Glomerular visceral epithelial cell (primary cell): ENCODE measurements at regions not wholly inside any gene's neighbourhood (a gene's known extent, or its start where the extent isn't known, plus 50 kb on each side); places are given as distances from the start of the nearest gene placed in this dataset.
"Not testable (repeated sequence)": the region's sequence is repeated elsewhere in the genome, so short reads cannot be mapped to it uniquely, and the experiment has no call there.

Experiments
- DNase-seq: peaks from one replicate; pipeline ENCODE4 v3.0.0-alpha.2; 2016; ENCODE audit errors: extremely low spot score

DNA sequence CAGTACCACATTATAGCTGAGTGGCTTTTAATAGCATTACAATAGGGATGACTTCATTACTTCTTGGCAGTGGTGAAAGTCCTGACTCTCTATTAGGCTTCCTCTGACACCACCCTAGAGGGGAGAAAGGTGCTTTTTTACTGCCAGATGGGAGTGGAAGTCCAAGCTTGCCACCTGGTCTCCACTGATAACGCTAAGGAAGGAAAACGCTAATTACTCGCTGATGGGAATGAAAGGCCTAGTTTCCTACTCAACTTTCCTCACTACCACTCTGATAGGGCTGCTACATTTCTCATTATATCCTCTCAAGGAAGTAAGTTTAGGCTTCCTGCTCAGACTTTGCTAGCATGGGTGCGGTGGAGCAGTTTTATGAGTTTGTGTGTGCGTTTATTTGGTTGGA is 62.3 kb upstream of the PAGE3 start:
- no peak for DNase-seq

DNA sequence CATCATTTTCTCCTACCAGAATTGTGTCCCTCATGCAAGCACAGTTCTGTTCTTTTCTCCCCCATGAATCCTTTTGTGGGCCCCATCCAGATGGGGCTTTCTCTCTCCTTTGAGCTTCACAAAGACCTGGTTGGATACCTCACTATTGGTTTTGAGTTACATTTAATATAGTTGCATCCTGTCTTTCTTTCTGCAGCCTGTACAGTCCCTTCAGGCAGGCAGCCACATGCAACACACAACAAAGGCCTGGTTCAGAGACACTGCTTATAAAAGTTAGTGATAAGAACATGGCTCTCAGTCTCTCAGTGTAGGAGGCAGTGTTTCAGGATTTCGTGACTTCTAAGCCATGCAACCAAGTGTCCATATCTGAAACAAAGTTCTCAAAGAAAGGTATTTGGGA is 70.6 kb upstream of the PAGE3 start:
- DNase-seq: no peak

DNA sequence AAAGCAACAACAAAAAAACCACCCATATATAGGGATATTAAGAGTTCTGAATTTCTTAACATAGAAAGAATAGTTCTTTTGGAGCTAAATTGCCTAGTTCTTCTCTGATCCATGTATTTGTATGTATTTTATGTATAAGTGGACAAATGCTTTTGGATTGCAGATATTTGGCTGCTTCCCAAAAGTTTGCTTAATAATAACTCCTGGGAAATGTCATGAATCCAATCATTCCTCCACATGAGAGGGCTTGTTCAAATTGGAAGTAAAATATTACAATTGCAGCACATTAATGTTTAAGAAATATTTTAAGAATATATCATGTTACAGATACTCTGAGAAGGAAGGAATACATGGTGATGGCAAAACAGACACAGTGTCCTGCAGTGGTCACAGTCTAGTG is 71.5 kb upstream of the PAGE3 start:
- DNase-seq: no peak

DNA sequence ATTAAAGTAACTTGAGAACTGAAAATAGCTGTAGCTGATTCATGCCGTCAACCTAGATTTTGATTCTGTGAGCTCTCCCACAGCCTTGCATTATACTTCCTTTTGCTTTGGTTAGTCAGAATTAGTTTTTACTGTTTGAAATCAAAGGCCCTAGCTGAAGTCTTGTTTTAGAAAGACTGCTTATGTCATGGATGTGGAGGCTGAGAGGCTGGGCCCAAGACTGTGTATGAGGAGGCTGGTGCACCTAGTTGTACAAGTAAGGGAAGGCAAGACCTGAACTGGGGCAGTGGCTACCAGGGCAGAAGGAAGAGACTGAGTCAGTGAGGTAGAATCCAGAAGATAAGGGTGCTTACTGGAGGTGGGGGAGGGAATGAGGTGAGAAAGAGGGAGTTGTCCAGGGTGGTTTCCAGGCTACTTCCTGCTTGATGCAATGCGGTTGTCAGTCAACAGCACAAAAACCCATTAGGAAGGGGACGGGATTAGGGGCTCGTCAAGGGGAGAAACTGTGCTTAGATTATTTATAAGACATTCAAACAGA is 76.2 kb upstream of the PAGE3 start:
- no peak for DNase-seq

GRCh38 chrX:55342533-55343501 is 78.1 kb upstream of the PAGE3 start:
- DNase-seq: peak; percentile 18

DNA sequence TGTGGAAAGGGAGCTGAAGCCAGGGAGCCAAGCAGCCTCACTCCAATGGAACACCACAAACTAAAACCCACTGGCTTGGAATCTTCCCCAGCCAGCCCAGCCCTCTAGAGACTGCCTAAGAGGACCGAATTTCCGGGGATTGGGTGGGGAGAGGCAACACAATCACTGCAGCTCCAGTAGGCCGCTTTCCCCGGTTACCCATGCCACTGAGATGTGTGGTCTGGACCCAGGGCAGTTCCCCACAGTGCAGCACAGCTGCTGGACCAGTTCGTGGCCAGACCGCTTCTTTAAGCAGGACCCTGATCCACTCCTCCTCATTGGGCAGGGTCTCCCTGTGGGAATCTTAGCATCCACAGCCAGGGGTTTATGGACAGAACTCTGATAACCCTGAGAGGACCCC is 91.9 kb upstream of the PAGE3 start:
- no peak for DNase-seq

DNA sequence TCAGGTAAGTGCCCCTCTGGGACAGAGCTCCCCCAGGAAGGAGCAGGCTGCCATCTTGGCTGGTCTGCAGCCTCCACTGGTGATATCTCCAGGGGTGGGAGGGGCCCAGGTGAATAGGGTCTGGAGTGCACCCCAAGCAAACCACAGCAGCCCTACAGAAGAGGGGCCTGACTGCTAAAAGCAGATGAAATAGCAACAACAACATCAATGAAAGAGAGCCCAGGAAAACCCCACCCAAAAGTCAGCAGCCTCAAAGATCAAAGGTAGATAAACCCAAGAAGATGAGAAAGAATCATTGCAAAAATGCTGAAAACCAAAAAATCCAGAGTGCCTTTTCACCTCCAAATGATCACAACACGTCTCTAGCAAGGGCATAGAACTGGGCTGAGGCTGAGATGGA is 92.5 kb upstream of the PAGE3 start:
- no peak for DNase-seq

- DNase-seq: no peak
Observed at GRCh38 chrX:55379396-55379795, 72.5 kb upstream of the MAGEH1 start.

- no peak for DNase-seq
Observed at GRCh38 chrX:55389376-55389775, 62.6 kb upstream of the MAGEH1 start.

- not testable (repeated sequence) for DNase-seq
Observed at GRCh38 chrX:55396836-55397235, 55.1 kb upstream of the MAGEH1 start.
